Testis (tissue), 2 donors: ENCODE measurements at regions not wholly inside any gene's neighbourhood (a gene's known extent, or its start where the extent isn't known, plus 50 kb on each side); places are given as distances from the start of the nearest gene placed in this dataset.

Source experiments
- POLR2A ChIP-seq: fragments of 450-650 bp; IDR thresholded peaks from one replicate; pipeline ENCODE4 v1.6.1; 2017; ENCODE audit warnings: antibody characterized with exemption, mild to moderate bottlenecking, moderate library complexity
- TF ChIP-seq, protein P1 (sequence below), 3 experiments: fragments of 450-650 bp in 2 of 3; fragments of 200-600 bp in 1 of 3; sonication (generic) in 1 of 3; IDR thresholded peaks; one replicate each; pipeline ENCODE4 v1.5.1; 2016 to 2019; ENCODE audit warnings: antibody characterized with exemption in 3 of 3, mild to moderate bottlenecking in 2 of 3, moderate library complexity in 1 of 3

DNA sequence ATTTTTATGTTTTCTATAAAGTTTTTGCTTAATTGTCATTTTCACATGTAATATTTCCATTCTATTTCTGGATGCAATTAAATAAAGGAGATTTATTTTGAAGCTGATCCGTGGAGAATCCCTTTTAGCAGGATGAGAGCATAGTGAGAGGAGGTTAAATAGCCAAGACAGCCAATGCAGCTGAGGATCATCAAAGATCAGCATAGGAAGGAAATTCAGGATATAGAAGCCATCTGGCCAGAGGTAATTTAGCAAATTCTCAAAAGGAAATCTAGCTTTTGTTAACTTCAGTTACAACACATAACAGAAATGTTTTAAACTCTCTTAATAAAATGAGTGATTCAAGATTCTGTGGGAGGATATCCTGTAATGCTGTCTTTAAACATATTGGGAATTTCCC is 122.8 kb upstream of the PDE3A start:
- TF ChIP-seq, protein P1, sequence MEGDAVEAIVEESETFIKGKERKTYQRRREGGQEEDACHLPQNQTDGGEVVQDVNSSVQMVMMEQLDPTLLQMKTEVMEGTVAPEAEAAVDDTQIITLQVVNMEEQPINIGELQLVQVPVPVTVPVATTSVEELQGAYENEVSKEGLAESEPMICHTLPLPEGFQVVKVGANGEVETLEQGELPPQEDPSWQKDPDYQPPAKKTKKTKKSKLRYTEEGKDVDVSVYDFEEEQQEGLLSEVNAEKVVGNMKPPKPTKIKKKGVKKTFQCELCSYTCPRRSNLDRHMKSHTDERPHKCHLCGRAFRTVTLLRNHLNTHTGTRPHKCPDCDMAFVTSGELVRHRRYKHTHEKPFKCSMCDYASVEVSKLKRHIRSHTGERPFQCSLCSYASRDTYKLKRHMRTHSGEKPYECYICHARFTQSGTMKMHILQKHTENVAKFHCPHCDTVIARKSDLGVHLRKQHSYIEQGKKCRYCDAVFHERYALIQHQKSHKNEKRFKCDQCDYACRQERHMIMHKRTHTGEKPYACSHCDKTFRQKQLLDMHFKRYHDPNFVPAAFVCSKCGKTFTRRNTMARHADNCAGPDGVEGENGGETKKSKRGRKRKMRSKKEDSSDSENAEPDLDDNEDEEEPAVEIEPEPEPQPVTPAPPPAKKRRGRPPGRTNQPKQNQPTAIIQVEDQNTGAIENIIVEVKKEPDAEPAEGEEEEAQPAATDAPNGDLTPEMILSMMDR (IDR thresholded peaks at IDR 0.05), result no peak
- no peak for TF ChIP-seq POLR2A
